Uterus (tissue), 3 donors: ENCODE measurements at regions not wholly inside any gene's neighbourhood (a gene's known extent, or its start where the extent isn't known, plus 50 kb on each side); places are given as distances from the start of the nearest gene placed in this dataset.

Experiments
- DNase-seq, 2 donors: peaks; one replicate each; pipeline ENCODE4 v3.0.0-alpha.2; 2019 to 2020
- H3K27ac ChIP-seq, 2 donors: fragments of 200-600 bp; sonication (generic); 1 replicate in 1 of 2; 2 replicates in 1 of 2; pipeline ENCODE4 v1.5.1; 2016 to 2018
- H3K27me3 ChIP-seq, 2 donors: fragments of 200-600 bp; sonication (generic); one replicate each; pipeline ENCODE4 v1.5.1; 2018 to 2019; ENCODE audit warnings: control low read depth in 1 of 2
- H3K36me3 ChIP-seq, 2 donors: fragments of 200-600 bp; sonication (generic); one replicate each; pipeline ENCODE4 v1.5.1; 2019; ENCODE audit warnings: control low read depth in 1 of 2
- H3K4me1 ChIP-seq, 2 donors: fragments of 200-600 bp; sonication (generic); one replicate each; pipeline ENCODE4 v1.5.1; 2018 to 2019; ENCODE audit warnings: control low read depth in 1 of 2
- H3K4me3 ChIP-seq, 2 donors: fragments of 200-600 bp; sonication (generic); 1 replicate in 1 of 2; 2 replicates in 1 of 2; pipeline ENCODE4 v1.5.1; 2018 to 2019; ENCODE audit warnings: mild to moderate bottlenecking in 1 of 2
- H3K9me3 ChIP-seq, 2 donors: fragments of 200-600 bp; sonication (generic); one replicate each; pipeline ENCODE4 v1.5.1; 2019; ENCODE audit warnings: control low read depth in 1 of 2
- CTCF ChIP-seq, 4 experiments: fragments of 200-600 bp in 2 of 4; fragments of 450-650 bp in 2 of 4; sonication (generic) in 2 of 4; IDR thresholded peaks; one replicate each; pipeline ENCODE4 v1.5.1; 2016 to 2019; ENCODE audit warnings: antibody characterized with exemption in 4 of 4, mild to moderate bottlenecking in 2 of 4, moderate library complexity in 1 of 4
- POLR2A ChIP-seq, 2 donors: fragments of 450-650 bp; IDR thresholded peaks; one replicate each; pipeline ENCODE4 v1.6.1; 2016; ENCODE audit warnings: antibody characterized with exemption in 2 of 2, mild to moderate bottlenecking in 1 of 2, moderate library complexity in 1 of 2
- intact Hi-C: fragments of 100-400 bp; cut with DNase I; formaldehyde crosslinking; loops from one replicate; pipeline ENCODE4 v1.15.1; 2023; ENCODE audit warnings: low total_unique reads
- donor health status: DM: yes; HTN: yes; CAD: no.

- Histone ChIP-seq H3K4me3 (no peak overlapping the region), H3K9me3 (no peaks in the 10 kb centered on the region), H3K4me1 (no peaks in the 10 kb centered on the region), H3K36me3 (no peaks in the 10 kb centered on the region), H3K27me3 (no peaks in the 10 kb centered on the region), H3K27ac (no peak overlapping the region)
- TF ChIP-seq CTCF (IDR thresholded peaks at IDR 0.05) (no peak), POLR2A (IDR thresholded peaks at IDR 0.05) (no peak)
- intact Hi-C loops, result no loop called here
- DNase-seq, result no peak
Measured at GRCh38 chr21:38591218-38591537, 92.9 kb upstream of the ERG start.

- no peaks in the 10 kb centered on the region for H3K9me3 ChIP-seq
- DNase-seq, result no peak
- H3K27me3 ChIP-seq, result no peaks in the 10 kb centered on the region
- no peaks in the 10 kb centered on the region for H3K4me1 ChIP-seq
- TF ChIP-seq CTCF (IDR thresholded peaks at IDR 0.05) (no peak), POLR2A (IDR thresholded peaks at IDR 0.05) (no peak)
- H3K36me3 ChIP-seq, result no peaks in the 10 kb centered on the region
- intact Hi-C loops, result no loop called here
- no peak overlapping the region for H3K4me3 ChIP-seq
- no peak overlapping the region for H3K27ac ChIP-seq
Measured at GRCh38 chr21:38596264-38597042, 98.2 kb upstream of the ERG start.

- DNase-seq, result no peak
- Histone ChIP-seq H3K36me3 (no peaks in the 10 kb centered on the region), H3K4me3 (no peak overlapping the region), H3K27me3 (no peaks in the 10 kb centered on the region), H3K4me1 (no peaks in the 10 kb centered on the region), H3K9me3 (no peaks in the 10 kb centered on the region), H3K27ac (no peak overlapping the region)
- intact Hi-C loops, result no loop called here
- TF ChIP-seq POLR2A (IDR thresholded peaks at IDR 0.05), result no peak
- no peak for TF ChIP-seq CTCF (IDR thresholded peaks at IDR 0.05)
Measured at GRCh38 chr21:38597421-38597820, 99.1 kb upstream of the ERG start.

GRCh38 chr21:38598413-38598812, 100.1 kb upstream of the ERG start:
- Histone ChIP-seq H3K27me3 (no peaks in the 10 kb centered on the region), H3K4me3 (no peak overlapping the region), H3K9me3 (no peaks in the 10 kb centered on the region), H3K27ac (no peak overlapping the region), H3K36me3 (no peaks in the 10 kb centered on the region), H3K4me1 (no peaks in the 10 kb centered on the region)
- no peak for TF ChIP-seq CTCF (IDR thresholded peaks at IDR 0.05)
- no peak for TF ChIP-seq POLR2A (IDR thresholded peaks at IDR 0.05)
- no peak for DNase-seq
- intact Hi-C loops, result no loop called here

GRCh38 chr21:38599381-38599975, 101.2 kb upstream of the ERG start:
- Histone ChIP-seq H3K4me1 (no peaks in the 10 kb centered on the region), H3K27me3 (no peaks in the 10 kb centered on the region), H3K27ac (no peak overlapping the region), H3K9me3 (no peaks in the 10 kb centered on the region), H3K4me3 (no peak overlapping the region), H3K36me3 (no peaks in the 10 kb centered on the region)
- DNase-seq, result no peak
- intact Hi-C loops, result no loop called here
- TF ChIP-seq POLR2A (IDR thresholded peaks at IDR 0.05), result no peak
- TF ChIP-seq CTCF (IDR thresholded peaks at IDR 0.05), result no peak
